AG04449 (cell line): ENCODE measurements at regions not wholly inside any gene's neighbourhood (a gene's known extent, or its start where the extent isn't known, plus 50 kb on each side); places are given as distances from the start of the nearest gene placed in this dataset.

Source experiments
- CTCF ChIA-PET: fragments of 350-600 bp; formaldehyde crosslinking; extraction: SDS; loops from one replicate; lab custom pipeline; 2021; ENCODE audit warnings: antibody characterized with exemption; lab: Yijun Ruan, JAX
- POLR2A ChIA-PET: fragments of 400-600, 350-600 bp; formaldehyde crosslinking; extraction: SDS; loops from one replicate; lab custom pipeline; 2020; ENCODE audit warnings: antibody characterized with exemption, inconsistent platforms; lab: Yijun Ruan, JAX
- DNase-seq: peaks from one replicate; pipeline ENCODE4 v3.0.0-alpha.2; 2010; ENCODE audit warnings: low read depth, low spot score
- H3K4me3 ChIP-seq: 2 replicates; pipeline ENCODE4 v1.5.1; 2011; ENCODE audit warnings: low read depth, mild to moderate bottlenecking, control low read depth, low read length
- CTCF ChIP-seq: IDR thresholded peaks from one replicate; pipeline ENCODE4 v1.5.1; 2011; ENCODE audit warnings: mild to moderate bottlenecking, moderate library complexity, low read length, control low read depth, inconsistent platforms; ENCODE audit not compliant: insufficient read depth; ENCODE audit errors: missing control alignments

GRCh38 chr6:14660806-14661579 is 543.4 kb downstream of the CD83 start:
- DNase-seq, result peak; percentile 19
- no peak overlapping the region for H3K4me3 ChIP-seq
- POLR2A ChIA-PET, result no interaction called here
- TF ChIP-seq CTCF, result no peak
- CTCF ChIA-PET, result interaction anchor here (0.9 to 1.4 kb wide), 2 partner anchors 9 to 17 kb away, joined by 3 read pairs; no protein-coding TSS in a partner anchor

- no peak overlapping the region for H3K4me3 ChIP-seq
- DNase-seq, result no peak
- POLR2A ChIA-PET, result no interaction called here
- CTCF ChIA-PET, result interaction anchor here (0.8 kb wide), 1 partner anchor 49 kb away, joined by 3 read pairs; no protein-coding TSS in a partner anchor
- TF ChIP-seq CTCF, result no peak
Observed at GRCh38 chr6:14661691-14662090, 544.1 kb downstream of the CD83 start.

GRCh38 chr6:14664112-14664601 is 546.6 kb downstream of the CD83 start:
- ChIA-PET POLR2A (no interaction called here), CTCF (no interaction called here)
- no peak for TF ChIP-seq CTCF
- DNase-seq, result no peak
- H3K4me3 ChIP-seq, result no peak overlapping the region

GRCh38 chr6:14664621-14665315 is 547.2 kb downstream of the CD83 start:
- no peak overlapping the region for H3K4me3 ChIP-seq
- ChIA-PET POLR2A (no interaction called here), CTCF (no interaction called here)
- no peak for DNase-seq
- TF ChIP-seq CTCF, result no peak

- no peak for TF ChIP-seq CTCF
- DNase-seq, result peak; percentile 94
- no peak overlapping the region for H3K4me3 ChIP-seq
- ChIA-PET CTCF (interaction anchor here (0.5 to 1.3 kb wide), 3 partner anchors 45 to 261 kb away, joined by 3 to 4 read pairs (median 4); no protein-coding TSS in a partner anchor), POLR2A (interaction anchor here (0.8 kb wide), 1 partner anchor 74 kb away, joined by 3 read pairs; no protein-coding TSS in a partner anchor)
Observed at GRCh38 chr6:14665827-14666724, 548.5 kb downstream of the CD83 start.
